Activated effector memory CD4-positive, alpha-beta T cell treated with Interleukin-2 at 50 U/mL for 16 hours (primary cell): ENCODE measurements at regions not wholly inside any gene's neighbourhood (a gene's known extent, or its start where the extent isn't known, plus 50 kb on each side); places are given as distances from the start of the nearest gene placed in this dataset.
"Not testable (repeated sequence)": the region's sequence is repeated elsewhere in the genome, so short reads cannot be mapped to it uniquely, and the experiment has no call there.

ENCODE experiments used
- DNase-seq: peaks from one replicate; pipeline ENCODE4 v3.0.0-alpha.2; 2020

GRCh38 chr13:30061217-30061616 lies 210.8 kb upstream of the UBL3 start:
- DNase-seq, result no peak

GRCh38 chr13:30058429-30058828 lies 208.0 kb upstream of the UBL3 start:
- DNase-seq, result no peak

GRCh38 chr13:30054546-30054945 lies 204.1 kb upstream of the UBL3 start:
- not testable (repeated sequence) for DNase-seq

GRCh38 chr13:30053939-30054338 lies 203.5 kb upstream of the UBL3 start:
- DNase-seq, result no peak

- no peak for DNase-seq
Measured at GRCh38 chr13:30052120-30052519, 201.7 kb upstream of the UBL3 start.

GRCh38 chr13:30051531-30052060 lies 201.2 kb upstream of the UBL3 start:
- no peak for DNase-seq

- DNase-seq, result no peak
Measured at GRCh38 chr13:30049692-30050091, 199.3 kb upstream of the UBL3 start.

GRCh38 chr13:30047154-30047874 lies 196.9 kb upstream of the UBL3 start:
- DNase-seq, result no peak

GRCh38 chr13:30045916-30046704 lies 195.7 kb upstream of the UBL3 start:
- DNase-seq, result no peak

GRCh38 chr13:30044932-30045331 lies 194.5 kb upstream of the UBL3 start:
- no peak for DNase-seq

GRCh38 chr13:30043631-30043925 lies 193.2 kb upstream of the UBL3 start:
- no peak for DNase-seq

GRCh38 chr13:30042891-30043630 lies 192.6 kb upstream of the UBL3 start:
- no peak for DNase-seq

GRCh38 chr13:30042272-30042671 lies 191.9 kb upstream of the UBL3 start:
- DNase-seq, result no peak

- DNase-seq, result no peak
Measured at GRCh38 chr13:30039511-30039911, 189.1 kb upstream of the UBL3 start.

- no peak for DNase-seq
Measured at GRCh38 chr13:30038884-30039283, 188.5 kb upstream of the UBL3 start.

GRCh38 chr13:30037766-30038165 lies 187.3 kb upstream of the UBL3 start:
- no peak for DNase-seq

GRCh38 chr13:30037306-30037705 lies 186.9 kb upstream of the UBL3 start:
- no peak for DNase-seq

- no peak for DNase-seq
Measured at GRCh38 chr13:30034458-30034795, 184.0 kb upstream of the UBL3 start.

GRCh38 chr13:30033681-30034457 lies 183.5 kb upstream of the UBL3 start:
- no peak for DNase-seq

- DNase-seq, result no peak
Measured at GRCh38 chr13:30032263-30032662, 181.8 kb upstream of the UBL3 start.

- no peak for DNase-seq
Measured at GRCh38 chr13:30031488-30031887, 181.1 kb upstream of the UBL3 start.

GRCh38 chr13:30030141-30030750 lies 179.8 kb upstream of the UBL3 start:
- no peak for DNase-seq
